RKO (cell line): ENCODE measurements at regions not wholly inside any gene's neighbourhood (a gene's known extent, or its start where the extent isn't known, plus 50 kb on each side); places are given as distances from the start of the nearest gene placed in this dataset.
A peak's percentile ranks its signal among the peaks of the same experiment; 100 is the strongest.
"Not testable (repeated sequence)": the region's sequence is repeated elsewhere in the genome, so short reads cannot be mapped to it uniquely, and the experiment has no call there.

Experiments used
- DNase-seq: peaks from one replicate; pipeline ENCODE4 v3.0.0-alpha.2; 2016; ENCODE audit warnings: low spot score

DNA sequence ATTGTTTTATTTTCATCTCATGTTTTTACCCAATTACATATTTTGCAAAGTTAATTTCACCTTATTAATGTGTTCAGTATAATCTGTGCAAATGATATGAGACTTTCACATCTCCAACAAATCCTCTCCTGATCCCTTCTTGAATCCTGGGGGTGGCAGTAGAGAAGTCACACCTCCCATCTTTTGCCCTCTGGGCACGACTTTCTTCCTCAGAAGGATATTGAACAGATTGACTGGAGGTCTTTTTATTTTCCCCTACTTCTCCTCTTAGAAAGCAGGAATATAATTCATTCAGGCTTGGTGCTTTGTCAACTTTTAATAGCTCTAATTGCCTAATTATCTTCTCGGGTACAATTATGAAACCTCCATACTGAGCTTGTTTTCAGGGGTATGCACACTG is 1037.1 kb upstream of the NUDT12 start:
- DNase-seq = no peak

DNA sequence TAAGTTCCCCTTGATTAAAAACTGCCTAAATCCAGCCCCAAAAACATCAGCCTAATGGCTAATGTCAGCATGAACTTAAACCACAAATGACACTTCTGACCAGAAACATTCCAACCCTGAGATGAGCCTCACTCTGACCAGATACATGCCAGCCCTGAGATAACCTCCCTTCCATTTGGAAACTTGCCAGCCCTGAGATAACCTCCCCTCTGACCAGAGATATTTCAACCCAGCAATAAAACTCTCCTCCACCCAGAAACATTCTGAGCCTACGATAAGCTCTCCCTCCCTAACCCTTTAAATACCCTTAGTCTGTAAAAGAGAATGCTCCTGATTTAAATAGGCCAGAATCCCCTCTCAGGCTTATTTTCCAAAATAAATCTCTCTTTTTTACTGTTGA is 1035.7 kb upstream of the NUDT12 start:
- no peak for DNase-seq

DNA sequence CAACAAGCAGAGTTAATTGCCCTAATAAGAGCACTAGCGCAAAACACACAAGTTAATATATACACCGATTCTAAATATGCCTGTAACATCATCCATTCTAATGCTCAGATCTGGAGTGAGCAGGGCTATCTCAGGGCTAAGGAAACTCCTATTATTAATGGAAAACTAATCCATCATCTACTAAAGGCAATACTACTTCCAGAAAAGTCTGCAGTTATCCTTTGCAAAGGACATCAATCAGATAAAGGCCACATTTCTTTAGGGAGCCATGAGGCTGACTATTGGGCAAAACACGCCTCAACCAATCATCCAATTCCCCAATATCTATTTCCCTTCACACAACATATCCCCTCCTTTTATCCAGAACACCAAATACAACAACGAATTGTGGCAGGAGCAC is 1032.3 kb upstream of the NUDT12 start:
- no peak for DNase-seq

- no peak for DNase-seq
Observed at GRCh38 chr5:104576677-104577076, 1014.1 kb upstream of the NUDT12 start.

DNA sequence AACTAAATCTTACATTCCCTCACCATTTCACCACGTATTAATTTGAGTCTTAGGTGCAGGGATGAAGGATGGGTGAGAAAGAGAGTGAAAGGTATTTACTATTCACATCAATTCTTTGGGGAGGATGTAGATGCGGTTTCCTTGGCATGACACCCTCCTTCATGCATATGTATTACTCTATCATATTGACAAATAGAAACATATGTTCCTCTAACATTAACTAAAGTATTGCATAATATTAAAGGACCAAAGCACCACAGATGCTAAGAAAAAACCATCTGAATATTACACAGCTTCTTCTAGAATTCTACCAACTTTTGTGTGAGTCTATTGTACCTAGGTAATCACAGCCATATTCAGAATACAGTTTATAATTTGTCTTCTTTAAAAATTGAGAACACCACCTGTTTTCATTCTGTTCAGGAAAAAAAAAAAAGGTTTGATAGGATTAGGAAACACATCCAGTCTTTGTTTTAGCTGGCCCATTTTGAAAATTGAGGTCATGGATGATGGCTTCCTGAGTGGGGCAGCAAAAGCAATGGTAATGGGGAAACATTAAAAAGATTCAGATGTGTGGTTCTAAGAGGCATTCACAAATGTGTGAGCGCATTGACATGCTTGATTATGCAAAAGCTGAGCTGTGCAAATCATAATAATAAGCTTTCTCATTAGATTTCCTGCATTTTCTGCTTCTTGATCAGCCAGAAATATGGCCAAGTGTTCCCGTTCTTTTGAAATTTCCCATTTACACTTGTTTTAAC is 1011.5 kb upstream of the NUDT12 start:
- DNase-seq = peak; percentile 1

GRCh38 chr5:104569621-104570020 is 1007.0 kb upstream of the NUDT12 start:
- DNase-seq = no peak

DNA sequence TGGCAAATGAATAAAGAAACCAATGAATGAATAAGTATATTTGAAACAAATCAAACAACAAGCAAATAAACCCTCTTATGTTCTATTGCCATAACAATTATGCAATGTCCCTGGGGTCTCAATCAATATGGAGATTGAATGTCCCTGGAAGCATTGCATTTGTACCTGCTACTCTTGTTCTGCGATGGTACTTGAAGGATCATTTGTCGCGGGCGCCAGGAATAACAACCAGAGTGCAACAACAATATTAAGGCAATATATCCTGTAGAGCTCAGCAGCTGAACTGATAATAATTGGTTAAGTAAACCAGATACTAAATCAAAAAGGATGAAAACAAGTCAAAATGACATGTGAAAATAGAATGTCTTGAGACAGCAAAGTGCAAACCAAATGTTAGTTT is 1001.9 kb upstream of the NUDT12 start:
- DNase-seq = no peak

GRCh38 chr5:104556957-104557356 is 994.4 kb upstream of the NUDT12 start:
- DNase-seq = no peak

DNA sequence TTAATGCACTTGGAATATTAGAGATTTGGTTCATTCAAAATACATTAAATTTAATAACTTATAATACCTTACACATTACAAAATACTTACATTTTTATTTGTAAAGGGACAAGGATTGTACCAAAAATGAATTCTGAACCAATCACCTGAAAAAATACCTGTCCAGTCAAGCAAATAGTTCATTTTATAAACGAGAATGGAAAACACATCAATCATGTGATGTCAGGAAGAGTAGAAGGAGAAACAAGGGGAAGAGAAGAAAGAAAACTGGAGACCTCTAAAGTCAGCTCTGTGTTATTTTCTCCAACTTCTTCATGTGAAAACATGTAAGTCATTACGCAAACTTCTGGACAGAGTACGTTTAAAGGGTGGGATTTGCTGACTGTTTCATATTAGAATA is 989.0 kb upstream of the NUDT12 start:
- DNase-seq = no peak

DNA sequence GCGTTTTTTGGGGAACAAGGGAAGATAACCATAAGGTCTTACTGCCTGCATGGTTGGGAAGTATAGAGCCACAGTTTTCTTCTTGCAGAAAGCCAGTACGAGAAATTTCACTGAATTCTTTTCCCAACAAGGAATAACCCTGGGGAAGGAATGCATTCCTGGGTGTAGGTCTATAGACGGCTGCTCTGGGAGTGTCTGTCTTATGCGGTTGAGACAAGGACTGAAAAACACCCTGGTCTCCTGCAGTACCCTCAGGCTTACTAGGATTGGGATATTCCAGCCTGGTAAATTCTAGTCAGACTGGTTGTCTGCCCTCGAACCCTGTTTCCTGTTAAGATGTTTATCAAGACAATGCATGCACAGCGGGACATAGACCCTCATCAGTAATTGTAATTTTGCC is 984.3 kb upstream of the NUDT12 start:
- DNase-seq = not testable (repeated sequence)

DNA sequence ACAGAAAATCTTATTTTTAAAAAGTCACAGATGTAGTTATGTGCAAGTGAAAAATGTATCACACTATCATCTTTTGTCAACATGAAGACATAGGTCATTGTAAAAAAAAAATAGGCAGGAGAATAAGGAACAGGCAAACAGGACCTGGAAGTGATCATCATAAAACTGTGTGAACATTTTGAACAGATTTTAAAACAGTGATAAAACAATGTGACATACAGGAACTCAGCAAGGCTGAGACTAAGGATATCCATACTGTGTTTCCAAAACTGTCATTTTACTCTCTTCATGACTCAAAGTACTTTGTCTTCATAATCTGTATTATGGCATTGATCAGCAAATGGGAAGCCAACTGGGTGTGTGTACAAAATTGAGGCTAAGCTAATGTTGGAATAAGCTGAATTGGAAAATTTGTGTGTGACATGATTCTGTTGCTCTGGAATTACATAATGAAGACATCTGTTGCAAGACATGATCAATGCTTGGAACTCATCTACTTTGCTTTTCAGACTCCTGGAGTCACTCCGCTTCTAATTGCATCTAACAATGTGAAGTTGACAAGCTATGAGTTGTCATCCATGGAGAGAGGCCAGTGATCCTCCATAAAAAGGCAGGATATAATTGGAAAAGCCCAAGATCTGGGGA is 978.7 kb upstream of the NUDT12 start:
- DNase-seq = no peak

GRCh38 chr5:104540448-104540847 is 977.9 kb upstream of the NUDT12 start:
- no peak for DNase-seq

GRCh38 chr5:104539618-104540350 is 977.2 kb upstream of the NUDT12 start:
- DNase-seq = no peak

GRCh38 chr5:104538734-104539133 is 976.1 kb upstream of the NUDT12 start:
- DNase-seq = no peak

GRCh38 chr5:104533498-104533897 is 970.9 kb upstream of the NUDT12 start:
- no peak for DNase-seq

DNA sequence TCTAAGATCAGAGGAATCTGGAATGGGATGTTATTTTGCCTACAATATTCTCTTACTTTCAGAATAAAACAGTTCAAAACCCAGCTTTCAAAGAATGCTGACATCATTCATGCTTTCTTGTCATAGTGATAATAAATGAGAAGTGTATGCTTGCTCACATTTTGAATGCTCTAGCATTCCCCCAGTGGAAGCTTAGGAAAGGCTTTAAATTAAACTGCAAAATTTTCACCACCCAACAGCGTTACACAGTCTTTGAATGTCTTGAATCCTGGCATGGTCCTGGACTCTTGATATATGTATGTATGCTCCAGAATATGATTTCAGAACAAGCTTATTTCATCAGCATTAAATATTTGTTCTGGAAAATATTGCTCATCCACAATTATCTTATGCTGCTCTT is 964.3 kb upstream of the NUDT12 start:
- no peak for DNase-seq

DNA sequence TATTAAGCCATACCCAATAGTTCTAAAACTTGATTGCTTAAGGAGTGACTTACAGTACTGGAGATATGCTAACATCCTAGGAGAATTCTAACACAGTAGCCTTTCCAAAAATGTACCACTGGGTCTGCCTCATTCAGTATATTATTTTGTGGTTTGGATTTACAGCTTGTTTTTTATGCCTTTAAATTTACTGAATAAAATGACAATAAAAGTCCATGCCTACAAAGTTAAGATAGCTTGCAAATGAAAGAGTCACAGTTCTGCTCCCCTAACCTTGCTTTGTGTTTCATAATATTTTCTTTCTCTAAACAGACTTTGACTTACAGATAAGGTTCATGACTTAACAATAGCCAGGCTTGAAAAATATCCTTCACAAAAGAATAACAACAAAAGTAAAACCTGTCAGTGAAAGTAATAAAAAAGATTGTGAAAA is 951.1 kb upstream of the NUDT12 start:
- DNase-seq = no peak

DNA sequence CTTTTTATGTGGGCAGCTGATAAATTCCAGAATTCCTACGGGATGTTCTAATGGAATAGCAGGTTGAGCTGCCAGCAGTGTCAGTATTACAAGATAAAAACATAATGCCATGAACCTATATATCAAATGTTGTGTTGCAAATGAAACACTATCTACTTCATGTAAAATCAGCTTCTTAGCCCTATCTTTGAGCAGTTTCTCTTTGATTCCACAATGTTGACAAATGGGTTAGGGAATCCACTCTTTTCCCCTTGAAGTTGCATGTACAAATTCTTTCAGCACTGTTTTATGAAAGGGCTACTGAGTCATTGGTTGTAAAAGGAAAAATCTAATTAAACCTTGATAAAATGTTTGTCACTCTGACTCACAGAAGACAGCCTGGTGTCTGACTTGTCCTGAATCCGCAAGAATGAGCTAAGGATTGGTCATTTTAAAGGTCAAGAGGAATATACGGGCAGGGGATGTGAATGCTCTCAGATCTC is 950.6 kb upstream of the NUDT12 start:
- peak; percentile 91 for DNase-seq

- DNase-seq = no peak
Observed at GRCh38 chr5:104512063-104512825, 949.7 kb upstream of the NUDT12 start.

GRCh38 chr5:104498281-104498680 is 935.7 kb upstream of the NUDT12 start:
- no peak for DNase-seq

- DNase-seq = no peak
Observed at GRCh38 chr5:104494083-104494482, 931.5 kb upstream of the NUDT12 start.

GRCh38 chr5:104472811-104473210 is 910.2 kb upstream of the NUDT12 start:
- no peak for DNase-seq
